ENCODE measurements at regions not wholly inside any gene's neighbourhood (a gene's known extent, or its start where the extent isn't known, plus 50 kb on each side); places are given as distances from the start of the nearest gene placed in this dataset.

GRCh38 chr5:166373817-166374216, 1917.6 kb upstream of the WWC1 start:
- no TSS peak for BruUV-seq (replicated peaks)
- Histone ChIP-seq H2AFZ (ENCODE audit: low read depth, low read length) (no peak overlapping the region), H3K4me1 (ENCODE audit: control insufficient read depth, extremely low read depth, insufficient read depth, low read length) (no peaks in the 10 kb centered on the region), H3K4me2 (ENCODE audit: insufficient read depth, low read length) (no peak overlapping the region), H3K27ac (ENCODE audit: insufficient read depth, low read depth, low read length) (no peak overlapping the region), H3K9me3 (replicated peaks; ENCODE audit: control insufficient read depth, insufficient read depth, low read length) (peaks cover 6% of the 10 kb centered on the region), H3K27me3 (ENCODE audit: control insufficient read depth in 2 of 2, insufficient read depth in 2 of 2, low read length in 2 of 2) (no peaks in the 10 kb centered on the region), H4K20me1 (replicated peaks; ENCODE audit: control insufficient read depth, extremely low read depth, insufficient read depth, low read length) (no peaks in the 10 kb centered on the region), H3K9me1 (replicated peaks; ENCODE audit: control insufficient read depth, extremely low read depth, insufficient read depth, low read length) (no peaks in the 10 kb centered on the region), H3K9ac (replicated peaks; ENCODE audit: extremely low read depth, insufficient read depth, low read length) (no peak overlapping the region), H3K4me3 (replicated peaks in 1 of 3; ENCODE audit: insufficient read depth in 1 of 3, low read depth in 1 of 3, low read length in 3 of 3) (no peak overlapping the region), H3K36me3 (ENCODE audit: control insufficient read depth in 2 of 2, extremely low read depth in 1 of 2, insufficient read depth in 2 of 2, low read length in 2 of 2) (no peaks in the 10 kb centered on the region), H3K79me2 (ENCODE audit: control insufficient read depth, insufficient read depth, low read length) (no peaks in the 10 kb centered on the region)
- no peak for TF ChIP-seq MYC (IDR thresholded peaks at IDR 0.05; ENCODE audit: low read depth, low read length)
- TF ChIP-seq MAX (IDR thresholded peaks at IDR 0.05; ENCODE audit: insufficient read depth, insufficient read length) = no peak
- TF ChIP-seq CTCF (IDR thresholded peaks at IDR 0.05; ENCODE audit: extremely low read depth in 1 of 2, insufficient read depth in 1 of 2, low read depth in 1 of 2, low read length in 2 of 2) = no peak
- no peak for TF ChIP-seq POLR2AphosphoS5 (IDR thresholded peaks at IDR 0.05; ENCODE audit: insufficient read depth, low read depth, low read length)
- no peak for TF ChIP-seq EZH2 (IDR thresholded peaks at IDR 0.05; ENCODE audit: borderline replicate concordance, low read depth, low read length, severe bottlenecking)
- TF ChIP-seq POLR2A (IDR thresholded peaks at IDR 0.05; ENCODE audit: low read depth, low read length) = no peak
- TF ChIP-seq GATA2 (IDR thresholded peaks at IDR 0.05; ENCODE audit: insufficient read depth, insufficient read length, low read depth, low read length) = no peak
- DNase-seq (ENCODE audit: low read depth, low spot score) (no peak), FAIRE-seq (no peak)
- intact Hi-C loops (cut with micrococcal nuclease) = no loop called here
- dilution Hi-C loops (cut with MboI; ENCODE audit: extremely low pct_ligation_motif_present, low sequenced_read_pairs) = no loop called here
- ChIA-PET POLR2A (no interaction called here), CTCF (no interaction called here)

DNA sequence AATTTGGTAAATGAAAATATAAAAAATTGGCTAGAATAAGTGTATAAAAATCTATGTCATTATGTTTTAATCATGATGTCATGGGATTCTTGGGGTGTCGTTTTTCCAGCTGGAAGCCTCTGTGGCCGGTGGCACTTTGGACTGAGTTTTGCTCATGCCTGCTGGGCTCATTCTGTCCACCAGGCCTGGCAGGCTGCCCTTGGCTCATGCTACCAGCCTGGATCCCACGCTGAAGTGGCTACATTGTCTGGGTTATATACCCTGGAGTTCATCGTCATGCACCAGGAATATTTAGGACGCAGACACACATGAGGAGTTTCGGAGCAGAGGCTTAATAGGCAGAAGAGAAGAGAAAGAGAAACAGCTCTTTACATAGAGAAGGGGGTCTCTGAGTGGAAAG, 1913.7 kb upstream of the WWC1 start:
- Histone ChIP-seq H3K4me1 (ENCODE audit: control insufficient read depth, extremely low read depth, insufficient read depth, low read length) (no peaks in the 10 kb centered on the region), H3K79me2 (ENCODE audit: control insufficient read depth, insufficient read depth, low read length) (no peaks in the 10 kb centered on the region), H3K4me2 (ENCODE audit: insufficient read depth, low read length) (no peak overlapping the region), H3K27ac (ENCODE audit: insufficient read depth, low read depth, low read length) (no peak overlapping the region), H2AFZ (ENCODE audit: low read depth, low read length) (no peak overlapping the region), H3K36me3 (ENCODE audit: control insufficient read depth in 2 of 2, extremely low read depth in 1 of 2, insufficient read depth in 2 of 2, low read length in 2 of 2) (no peaks in the 10 kb centered on the region), H3K9me1 (replicated peaks; ENCODE audit: control insufficient read depth, extremely low read depth, insufficient read depth, low read length) (no peaks in the 10 kb centered on the region), H3K4me3 (replicated peaks in 1 of 3; ENCODE audit: insufficient read depth in 1 of 3, low read depth in 1 of 3, low read length in 3 of 3) (no peak overlapping the region), H3K9ac (replicated peaks; ENCODE audit: extremely low read depth, insufficient read depth, low read length) (no peak overlapping the region), H3K9me3 (replicated peaks; ENCODE audit: control insufficient read depth, insufficient read depth, low read length) (peaks cover 5% of the 10 kb centered on the region), H4K20me1 (replicated peaks; ENCODE audit: control insufficient read depth, extremely low read depth, insufficient read depth, low read length) (no peaks in the 10 kb centered on the region), H3K27me3 (ENCODE audit: control insufficient read depth in 2 of 2, insufficient read depth in 2 of 2, low read length in 2 of 2) (no peaks in the 10 kb centered on the region)
- DNase-seq (ENCODE audit: low read depth, low spot score) = no peak
- no peak for FAIRE-seq
- ChIA-PET POLR2A (no interaction called here), CTCF (no interaction called here)
- TF ChIP-seq POLR2AphosphoS5 (IDR thresholded peaks at IDR 0.05; ENCODE audit: insufficient read depth, low read depth, low read length) (no peak), POLR2A (IDR thresholded peaks at IDR 0.05; ENCODE audit: low read depth, low read length) (no peak), CTCF (IDR thresholded peaks at IDR 0.05; ENCODE audit: extremely low read depth in 1 of 2, insufficient read depth in 1 of 2, low read depth in 1 of 2, low read length in 2 of 2) (no peak), EZH2 (IDR thresholded peaks at IDR 0.05; ENCODE audit: borderline replicate concordance, low read depth, low read length, severe bottlenecking) (no peak), MAX (IDR thresholded peaks at IDR 0.05; ENCODE audit: insufficient read depth, insufficient read length) (no peak)
- no TSS peak for BruUV-seq (replicated peaks)
- intact Hi-C loops (cut with micrococcal nuclease) = no loop called here
- dilution Hi-C loops (cut with MboI; ENCODE audit: extremely low pct_ligation_motif_present, low sequenced_read_pairs) = no loop called here

Data from endothelial cell of umbilical vein (primary cell).